ENCODE measurements at regions not wholly inside any gene's neighbourhood (a gene's known extent, or its start where the extent isn't known, plus 50 kb on each side); places are given as distances from the start of the nearest gene placed in this dataset.

- no peak overlapping the region for H3K4me3 ChIP-seq (ENCODE audit: low read depth, low read length)
These were observed 52.0 kb upstream of the LHX1 start for GRCh38 chr17:36885153-36885735.

- H3K4me3 ChIP-seq (ENCODE audit: low read depth, low read length): no peak overlapping the region
These were observed 51.4 kb upstream of the LHX1 start for GRCh38 chr17:36885771-36886377.

Data from iPS-11a (cell line).